GM18520 (cell line): ENCODE measurements at regions not wholly inside any gene's neighbourhood (a gene's known extent, or its start where the extent isn't known, plus 50 kb on each side); places are given as distances from the start of the nearest gene placed in this dataset.
"Not testable (repeated sequence)": the region's sequence is repeated elsewhere in the genome, so short reads cannot be mapped to it uniquely, and the experiment has no call there.

Experiments
- ATAC-seq: cut with Tn5 transposase; IDR thresholded peaks from one replicate; pipeline ENCODE4 v1.9.1; 2021; ENCODE audit not compliant: unreplicated experiment

- ATAC-seq: no peak
Observed at GRCh38 chr12:105423237-105423636, 92.7 kb downstream of the C12orf75 start.

DNA sequence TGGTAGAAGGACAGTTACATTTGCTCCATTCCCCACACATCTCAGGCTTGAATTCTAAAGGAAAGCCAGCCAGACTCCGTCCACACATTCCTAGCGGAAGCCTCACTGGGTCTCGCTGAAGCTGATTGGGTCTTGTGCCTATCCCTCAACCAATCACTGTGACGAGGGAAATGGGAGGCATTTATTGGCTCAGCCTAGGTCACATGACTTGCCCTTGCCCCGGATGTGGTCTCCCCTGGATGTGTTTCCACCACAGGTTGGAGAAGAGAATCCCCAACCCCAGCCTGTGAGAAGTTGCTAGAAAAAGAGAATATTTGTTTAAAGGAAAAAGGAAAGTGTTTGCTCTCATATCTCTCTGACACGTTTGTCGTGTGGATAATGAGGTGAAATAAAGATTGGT is 93.4 kb downstream of the C12orf75 start:
- no peak for ATAC-seq

DNA sequence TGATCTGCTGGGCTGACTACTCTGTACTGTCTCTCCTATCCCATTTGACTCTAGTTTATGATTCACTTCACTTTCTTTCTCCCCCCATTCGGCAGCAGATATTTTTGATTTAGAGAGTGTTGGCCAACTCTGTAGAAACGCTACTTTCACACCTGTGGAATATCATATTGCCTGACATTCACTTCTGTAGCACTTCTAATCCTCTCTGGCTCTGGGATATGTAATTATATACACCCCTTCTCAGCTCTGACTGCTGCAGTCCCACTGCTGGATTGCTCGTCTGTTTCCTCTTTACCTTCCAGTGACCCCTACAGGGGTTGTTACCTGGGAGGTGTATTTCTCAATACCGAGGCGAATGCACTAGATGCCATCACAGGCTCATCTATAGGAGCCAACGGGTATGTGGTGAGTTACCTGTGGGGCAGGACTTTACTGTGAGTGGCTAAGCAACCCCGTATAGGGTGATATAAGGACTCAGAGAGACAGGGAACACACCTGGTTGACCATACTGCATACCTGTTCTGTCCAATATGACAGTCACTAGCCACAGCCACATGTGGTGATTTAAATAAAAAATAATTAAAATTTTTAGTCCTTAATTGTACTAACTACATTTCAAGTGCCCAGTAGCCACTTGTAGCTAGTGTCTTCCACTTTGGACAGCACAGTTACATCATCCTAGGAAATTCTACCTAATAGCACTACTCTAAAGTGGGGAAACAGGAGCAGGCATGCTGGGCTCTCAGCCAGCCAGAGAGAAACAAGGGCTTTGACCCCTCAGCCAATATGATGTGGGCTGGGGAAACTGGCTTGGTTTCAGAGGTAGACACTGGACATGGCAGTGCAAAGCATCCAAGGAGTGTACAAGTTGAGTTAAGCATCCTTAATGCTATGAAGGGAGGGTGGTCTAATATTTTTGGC is 95.0 kb downstream of the C12orf75 start:
- ATAC-seq: no peak

- no peak for ATAC-seq
Observed at GRCh38 chr12:105426766-105427165, 96.3 kb downstream of the C12orf75 start.

GRCh38 chr12:105427883-105428282 is 97.4 kb downstream of the C12orf75 start:
- ATAC-seq: no peak

DNA sequence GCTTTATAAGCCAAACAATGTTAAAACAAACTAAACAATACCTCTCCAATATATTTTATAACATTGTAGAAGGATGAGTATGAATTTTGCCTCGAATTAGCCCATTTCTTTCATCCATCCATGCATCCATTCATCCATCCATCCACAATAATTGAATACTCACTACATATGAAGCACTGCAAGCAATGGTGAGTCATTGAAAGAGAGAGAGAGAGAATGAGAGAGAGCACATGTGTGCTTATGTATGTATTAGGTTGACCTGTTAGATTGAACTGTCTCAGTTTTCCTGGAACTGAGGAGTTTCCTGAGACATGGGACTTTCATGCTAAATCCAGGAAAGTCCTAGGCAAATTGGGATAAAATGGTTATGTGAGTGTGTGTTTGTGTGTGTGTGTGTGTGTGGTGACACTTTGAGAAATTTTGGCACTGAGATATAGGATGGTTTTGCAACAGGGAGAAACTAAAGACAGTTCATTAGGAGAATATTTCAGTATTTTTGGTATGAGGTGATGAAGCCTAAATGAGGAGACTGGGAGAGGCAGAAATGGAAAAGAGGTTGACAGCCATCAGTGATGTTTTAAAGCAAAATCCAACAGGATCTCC is 98.4 kb downstream of the C12orf75 start:
- no peak for ATAC-seq

- no peak for ATAC-seq
Observed at GRCh38 chr12:105429511-105429910, 99.0 kb downstream of the C12orf75 start.

- ATAC-seq: no peak
Observed at GRCh38 chr12:105431537-105432100, 101.1 kb downstream of the C12orf75 start.

- ATAC-seq: no peak
Observed at GRCh38 chr12:105433804-105434203, 103.3 kb downstream of the C12orf75 start.

DNA sequence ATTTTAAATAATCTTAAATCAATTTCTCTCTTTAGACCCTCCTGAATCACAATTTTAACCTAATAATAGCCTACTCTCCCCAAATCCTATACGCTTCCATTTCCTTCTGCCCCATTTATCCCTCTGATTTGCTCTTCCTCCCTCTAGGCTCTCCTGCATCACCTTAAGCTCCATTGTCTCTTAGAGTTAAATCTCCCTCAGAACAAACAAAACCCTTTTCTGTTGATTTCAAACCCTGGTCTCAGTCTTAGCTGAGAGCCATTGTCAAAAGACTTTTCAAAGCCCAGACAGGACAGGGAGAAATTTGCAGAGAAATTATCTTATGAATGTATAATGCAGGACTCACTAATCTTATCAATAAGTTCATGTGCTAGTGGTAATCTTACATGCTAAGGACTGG is 106.1 kb downstream of the C12orf75 start:
- ATAC-seq: no peak

DNA sequence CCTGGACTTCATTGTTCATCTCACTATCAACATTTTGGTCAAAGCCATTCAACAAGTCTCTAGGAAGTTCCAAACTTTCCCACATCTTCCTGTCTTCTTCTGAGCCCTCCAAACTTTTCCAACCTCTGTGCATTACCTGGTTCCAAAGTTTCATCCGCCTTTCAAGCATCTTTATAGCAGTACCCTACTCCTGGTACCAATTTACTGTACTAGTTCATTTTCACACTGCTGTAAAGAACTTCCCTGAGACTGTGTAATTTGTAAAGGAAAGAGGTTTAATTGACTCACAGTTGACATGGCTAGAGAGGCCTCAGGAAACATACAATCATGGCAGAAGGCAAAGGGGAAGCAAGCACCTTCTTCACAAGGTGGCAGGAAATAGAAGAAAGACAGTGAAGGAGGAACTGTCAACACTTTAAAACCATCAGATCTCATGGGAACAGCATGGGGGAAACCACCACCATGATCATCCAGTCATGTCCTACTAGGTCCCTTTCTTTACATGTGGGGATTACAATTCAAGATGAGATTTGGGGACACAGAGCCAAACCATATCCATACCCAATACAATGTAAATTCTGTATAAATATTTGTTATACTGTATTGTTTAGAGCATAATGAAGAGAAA is 109.7 kb downstream of the C12orf75 start:
- ATAC-seq: no peak

- ATAC-seq: no peak
Observed at GRCh38 chr12:105443802-105444652, 113.5 kb downstream of the C12orf75 start.

GRCh38 chr12:105444653-105445102 is 114.2 kb downstream of the C12orf75 start:
- ATAC-seq: no peak

GRCh38 chr12:105445249-105445648 is 114.8 kb downstream of the C12orf75 start:
- ATAC-seq: no peak

GRCh38 chr12:105445649-105446048 is 115.2 kb downstream of the C12orf75 start:
- ATAC-seq: no peak

GRCh38 chr12:105446460-105446859 is 116.0 kb downstream of the C12orf75 start:
- ATAC-seq: not testable (repeated sequence)

DNA sequence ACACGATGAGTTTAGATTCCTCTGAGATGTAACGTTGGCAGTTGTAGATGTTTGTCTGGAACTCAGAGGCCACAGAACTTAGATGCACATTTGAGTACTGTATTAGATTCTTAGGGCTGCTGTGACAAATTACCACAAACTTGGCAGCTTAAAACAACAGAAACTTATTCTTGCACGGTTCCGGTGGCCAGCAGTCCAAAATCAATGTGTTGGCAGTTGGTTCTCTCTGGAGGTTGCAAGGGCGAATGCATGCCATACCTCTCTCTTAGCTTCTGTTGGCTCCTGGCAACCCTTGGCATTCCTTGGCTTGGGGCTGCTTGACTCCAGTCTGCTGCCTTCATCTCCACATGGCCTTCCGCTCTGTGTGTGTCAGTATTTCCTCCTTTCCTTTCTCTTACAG is 118.9 kb downstream of the C12orf75 start:
- no peak for ATAC-seq

- ATAC-seq: no peak
Observed at GRCh38 chr12:105451211-105451610, 120.7 kb downstream of the C12orf75 start.

GRCh38 chr12:105451798-105452197 is 121.3 kb downstream of the C12orf75 start:
- no peak for ATAC-seq

GRCh38 chr12:105453316-105453715 is 122.8 kb downstream of the C12orf75 start:
- ATAC-seq: no peak

GRCh38 chr12:105454688-105455087 is 124.2 kb downstream of the C12orf75 start:
- no peak for ATAC-seq
